ENCODE measurements at regions not wholly inside any gene's neighbourhood (a gene's known extent, or its start where the extent isn't known, plus 50 kb on each side); places are given as distances from the start of the nearest gene placed in this dataset.

GRCh38 chr2:198499539-198499938 lies 695.1 kb downstream of the PLCL1 start:
- Histone ChIP-seq H2AFZ (ENCODE audit: insufficient read depth, low read depth, low read length, poor library complexity, severe bottlenecking) (no peak overlapping the region), H3K4me1 (ENCODE audit: control insufficient read depth in 2 of 2, insufficient read depth in 2 of 2, low read length in 2 of 2) (no peaks in the 10 kb centered on the region), H3K4me2 (replicated peaks; ENCODE audit: low read depth, low read length, poor library complexity, severe bottlenecking) (no peak overlapping the region), H4K20me1 (ENCODE audit: control insufficient read depth, insufficient read depth, low read length, poor library complexity, severe bottlenecking) (no peaks in the 10 kb centered on the region), H3K27ac (ENCODE audit: low read length in 2 of 2) (no peak overlapping the region), H3K27me3 (replicated peaks in 1 of 4; ENCODE audit: control extremely low read depth in 1 of 4, control insufficient read depth in 3 of 4, insufficient read depth in 4 of 4, low read length in 3 of 4) (no peaks in the 10 kb centered on the region), H3K36me3 (replicated peaks in 1 of 2; ENCODE audit: control extremely low read depth in 1 of 2, control insufficient read depth in 1 of 2, extremely low read depth in 1 of 2, insufficient read depth in 2 of 2, low read length in 1 of 2) (no peaks in the 10 kb centered on the region), H3K4me3 (ENCODE audit: control extremely low read depth in 1 of 5, extremely low read depth in 1 of 5, insufficient read depth in 1 of 5, low read depth in 2 of 5, low read length in 4 of 5) (no peak overlapping the region), H3K9ac (ENCODE audit: low read length) (no peak overlapping the region), H3K9me3 (ENCODE audit: control extremely low read depth in 1 of 3, control insufficient read depth in 2 of 3, insufficient read depth in 1 of 3, low read length in 2 of 3) (no peaks in the 10 kb centered on the region), H3K79me2 (ENCODE audit: control insufficient read depth, insufficient read depth, low read length) (no peaks in the 10 kb centered on the region)
- DNase-seq (no peak), ATAC-seq (ENCODE audit: low read depth) (no peak)
- Mint-ChIP-seq H3K27ac (no peak overlapping the region), H3K27me3 (no peaks in the 10 kb centered on the region), H3K9me3 (ENCODE audit: insufficient read depth) (no peaks in the 10 kb centered on the region), H3K4me3 (no peak overlapping the region), H3K4me1 (no peaks in the 10 kb centered on the region)
- POLR2A ChIA-PET, result no interaction called here
- 88% methylated on average over 2 of the region's 6 CpGs for WGBS (ENCODE audit: insufficient coverage)
- no peak for TF ChIP-seq CTCF (IDR thresholded peaks at IDR 0.05)
- no peak for TF ChIP-seq EZH2 (IDR thresholded peaks at IDR 0.05; ENCODE audit: borderline replicate concordance, insufficient read depth, low read depth, low read length, poor library complexity, severe bottlenecking)
- intact Hi-C loops (cut with micrococcal nuclease), result no loop called here
- CTCF ChIA-PET, result no interaction called here

GRCh38 chr2:198498516-198498915 lies 694.1 kb downstream of the PLCL1 start:
- H2AFZ ChIP-seq (ENCODE audit: insufficient read depth, low read depth, low read length, poor library complexity, severe bottlenecking), result no peak overlapping the region
- H3K27ac ChIP-seq (ENCODE audit: low read length in 2 of 2), result no peak overlapping the region
- intact Hi-C loops (cut with micrococcal nuclease), result no loop called here
- H3K79me2 ChIP-seq (ENCODE audit: control insufficient read depth, insufficient read depth, low read length), result no peaks in the 10 kb centered on the region
- H3K4me1 ChIP-seq (ENCODE audit: control insufficient read depth in 2 of 2, insufficient read depth in 2 of 2, low read length in 2 of 2), result no peaks in the 10 kb centered on the region
- Mint-ChIP-seq H3K27ac (no peak overlapping the region), H3K9me3 (ENCODE audit: insufficient read depth) (no peaks in the 10 kb centered on the region), H3K4me1 (no peaks in the 10 kb centered on the region), H3K4me3 (no peak overlapping the region), H3K27me3 (no peaks in the 10 kb centered on the region)
- POLR2A ChIA-PET, result no interaction called here
- TF ChIP-seq CTCF (IDR thresholded peaks at IDR 0.05) (no peak), EZH2 (IDR thresholded peaks at IDR 0.05; ENCODE audit: borderline replicate concordance, insufficient read depth, low read depth, low read length, poor library complexity, severe bottlenecking) (no peak)
- H3K27me3 ChIP-seq (replicated peaks in 1 of 4; ENCODE audit: control extremely low read depth in 1 of 4, control insufficient read depth in 3 of 4, insufficient read depth in 4 of 4, low read length in 3 of 4), result no peaks in the 10 kb centered on the region
- CTCF ChIA-PET, result no interaction called here
- no peaks in the 10 kb centered on the region for H4K20me1 ChIP-seq (ENCODE audit: control insufficient read depth, insufficient read depth, low read length, poor library complexity, severe bottlenecking)
- H3K36me3 ChIP-seq (replicated peaks in 1 of 2; ENCODE audit: control extremely low read depth in 1 of 2, control insufficient read depth in 1 of 2, extremely low read depth in 1 of 2, insufficient read depth in 2 of 2, low read length in 1 of 2), result no peaks in the 10 kb centered on the region
- DNase-seq (no peak), ATAC-seq (ENCODE audit: low read depth) (no peak)
- H3K9ac ChIP-seq (ENCODE audit: low read length), result no peak overlapping the region
- H3K4me2 ChIP-seq (replicated peaks; ENCODE audit: low read depth, low read length, poor library complexity, severe bottlenecking), result no peak overlapping the region
- no peak overlapping the region for H3K4me3 ChIP-seq (ENCODE audit: control extremely low read depth in 1 of 5, extremely low read depth in 1 of 5, insufficient read depth in 1 of 5, low read depth in 2 of 5, low read length in 4 of 5)
- no peaks in the 10 kb centered on the region for H3K9me3 ChIP-seq (ENCODE audit: control extremely low read depth in 1 of 3, control insufficient read depth in 2 of 3, insufficient read depth in 1 of 3, low read length in 2 of 3)
